ENCODE measurements at regions not wholly inside any gene's neighbourhood (a gene's known extent, or its start where the extent isn't known, plus 50 kb on each side); places are given as distances from the start of the nearest gene placed in this dataset.

GRCh38 chr20:40471261-40471629 is 217.8 kb downstream of the MAFB start:
- TF ChIP-seq CTCF (IDR thresholded peaks at IDR 0.05), result no peak
- TF ChIP-seq E2F1 (CRISPR knock-in tag; IDR thresholded peaks at IDR 0.05), result no peak

All from WTC11 (cell line).